GM23338 (cell line): ENCODE measurements at regions not wholly inside any gene's neighbourhood (a gene's known extent, or its start where the extent isn't known, plus 50 kb on each side); places are given as distances from the start of the nearest gene placed in this dataset.

Experiments
- ATAC-seq: fragments of 200-7000 bp; cut with Tn5 transposase; 3 replicates; pipeline ENCODE4 v1.9.1; 2020
- DNase-seq: peaks from one replicate; pipeline ENCODE4 v3.0.0-alpha.2; 2015; ENCODE audit warnings: low spot score
- H2AFZ ChIP-seq: fragments of 200-600 bp; sonication (generic); 2 replicates; pipeline ENCODE4 v1.8.0; 2016; ENCODE audit warnings: antibody characterized with exemption, mild to moderate bottlenecking, moderate library complexity
- H3F3A ChIP-seq: fragments of 200-600 bp; sonication (generic); replicated peaks from 2 replicates; pipeline ENCODE4 v1.8.0; 2017; ENCODE audit warnings: antibody characterized with exemption, mixed run types, low read depth
- H3K27ac ChIP-seq: fragments of 200-600 bp; sonication (generic); 2 replicates; pipeline ENCODE4 v1.6.1; 2016; ENCODE audit warnings: low read depth
- H3K27me3 ChIP-seq: fragments of 200-600 bp; sonication (generic); 2 replicates; pipeline ENCODE4 v1.8.0; 2016; ENCODE audit warnings: mild to moderate bottlenecking, mixed run types, moderate library complexity; ENCODE audit not compliant: insufficient read depth
- H3K36me3 ChIP-seq: fragments of 200-600 bp; sonication (generic); 2 replicates; pipeline ENCODE4 v1.8.0; 2016; ENCODE audit warnings: mild to moderate bottlenecking; ENCODE audit not compliant: insufficient read depth
- H3K4me1 ChIP-seq: fragments of 200-600 bp; sonication (generic); 2 replicates; pipeline ENCODE4 v1.8.0; 2016; ENCODE audit warnings: mild to moderate bottlenecking, moderate library complexity; ENCODE audit not compliant: insufficient read depth
- H3K4me2 ChIP-seq: fragments of 200-600 bp; sonication (generic); 2 replicates; pipeline ENCODE4 v1.7.1; 2017; ENCODE audit warnings: mixed run types
- H3K4me3 ChIP-seq: fragments of 200-600 bp; sonication (generic); 2 replicates; pipeline ENCODE4 v1.6.1; 2016; ENCODE audit warnings: mixed run types
- H3K79me2 ChIP-seq: fragments of 200-600 bp; sonication (generic); replicated peaks from 2 replicates; pipeline ENCODE4 v1.8.0; 2017; ENCODE audit warnings: mild to moderate bottlenecking; ENCODE audit not compliant: insufficient read depth
- H3K9me2 ChIP-seq: fragments of 200-600 bp; sonication (generic); 2 replicates; pipeline ENCODE4 v1.8.0; 2017; ENCODE audit not compliant: insufficient read depth
- H4K20me1 ChIP-seq: fragments of 200-600 bp; sonication (generic); replicated peaks from 2 replicates; pipeline ENCODE4 v1.8.0; 2017; ENCODE audit warnings: mild to moderate bottlenecking; ENCODE audit not compliant: insufficient read depth
- H3K27ac Mint-ChIP-seq: 2 replicates; pipeline ENCODE4 v1.8.0; 2020; ENCODE audit warnings: inconsistent platforms, mild to moderate bottlenecking, moderate library complexity, mixed read lengths
- H3K27me3 Mint-ChIP-seq: 3 replicates; pipeline ENCODE4 v1.8.0; 2022; ENCODE audit warnings: low read depth, mild to moderate bottlenecking, moderate library complexity, mixed read lengths, inconsistent platforms; ENCODE audit not compliant: insufficient read depth, poor library complexity
- H3K36me3 Mint-ChIP-seq: 3 replicates; pipeline ENCODE4 v1.8.0; 2021; ENCODE audit warnings: low read depth, mild to moderate bottlenecking, inconsistent platforms, moderate library complexity, mixed read lengths
- H3K4me1 Mint-ChIP-seq: 3 replicates; pipeline ENCODE4 v1.8.0; 2020; ENCODE audit warnings: mild to moderate bottlenecking, inconsistent platforms, mixed read lengths
- H3K4me3 Mint-ChIP-seq: 3 replicates; pipeline ENCODE4 v1.8.0; 2021; ENCODE audit warnings: moderate library complexity, mild to moderate bottlenecking, inconsistent platforms, mixed read lengths
- H3K9me3 Mint-ChIP-seq: 3 replicates; pipeline ENCODE4 v1.8.0; 2020; ENCODE audit warnings: moderate library complexity, mild to moderate bottlenecking, inconsistent platforms, mixed read lengths
- CREB1 ChIP-seq: fragments of 250-450 bp; sonication (Bioruptor Pico); IDR thresholded peaks from 2 replicates; pipeline ENCODE4 v1.5.0; 2020; ENCODE audit warnings: low read depth, mild to moderate bottlenecking, moderate library complexity
- EZH2phosphoT487 ChIP-seq: fragments of 200-600 bp; sonication (generic); IDR thresholded peaks from one replicate; pipeline ENCODE4 v1.8.1; 2018; ENCODE audit warnings: antibody characterized with exemption; ENCODE audit not compliant: unreplicated experiment
- JUNB ChIP-seq: IDR thresholded peaks from one replicate; pipeline ENCODE4 v1.6.1; 2016; ENCODE audit warnings: antibody characterized with exemption; ENCODE audit not compliant: unreplicated experiment
- NANOG ChIP-seq: IDR thresholded peaks from 2 replicates; pipeline ENCODE4 v1.6.1; 2016; ENCODE audit warnings: antibody characterized with exemption, borderline replicate concordance
- TF ChIP-seq, protein P1 (sequence below): fragments of 250-450 bp; sonication (Bioruptor Pico); IDR thresholded peaks from 2 replicates; pipeline ENCODE4 v1.5.0; 2020; ENCODE audit warnings: mild to moderate bottlenecking, moderate library complexity

DNA sequence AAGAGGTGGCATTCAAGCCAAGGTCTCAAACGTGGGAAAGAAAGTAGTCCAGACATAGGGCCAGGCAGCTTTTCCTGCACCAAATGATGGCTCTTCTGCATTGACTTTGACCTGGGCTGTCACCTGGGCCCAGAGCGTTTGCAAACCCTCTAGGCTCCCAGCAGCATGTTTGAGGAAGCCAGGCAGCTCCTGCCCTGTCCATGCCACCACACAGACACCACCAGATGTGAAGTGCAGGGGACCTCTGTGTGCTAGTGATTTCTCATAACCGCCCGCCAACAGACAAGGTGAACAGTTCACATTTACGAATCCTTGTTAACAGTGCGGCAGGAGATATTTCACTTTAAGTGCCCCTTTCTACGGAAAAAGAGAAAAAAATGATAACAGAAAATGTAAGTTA lies 49.8 kb upstream of the FAM222A start:
- no peak overlapping the region for H3K27ac ChIP-seq
- H3K4me3 Mint-ChIP-seq: no peak overlapping the region
- H3K4me2 ChIP-seq: no peak overlapping the region
- H3K9me3 Mint-ChIP-seq: no peaks in the 10 kb centered on the region
- H2AFZ ChIP-seq: no peak overlapping the region
- no peaks in the 10 kb centered on the region for H3K4me1 Mint-ChIP-seq
- DNase-seq: no peak
- H3K79me2 ChIP-seq: no peaks in the 10 kb centered on the region
- no peaks in the 10 kb centered on the region for H3K9me2 ChIP-seq
- H3K36me3 Mint-ChIP-seq: no peaks in the 10 kb centered on the region
- H4K20me1 ChIP-seq: no peaks in the 10 kb centered on the region
- H3K36me3 ChIP-seq: no peaks in the 10 kb centered on the region
- TF ChIP-seq CREB1 (CRISPR knock-in tag): no peak
- no peak for TF ChIP-seq EZH2phosphoT487
- TF ChIP-seq JUNB: no peak
- TF ChIP-seq NANOG: no peak
- TF ChIP-seq, protein P1, sequence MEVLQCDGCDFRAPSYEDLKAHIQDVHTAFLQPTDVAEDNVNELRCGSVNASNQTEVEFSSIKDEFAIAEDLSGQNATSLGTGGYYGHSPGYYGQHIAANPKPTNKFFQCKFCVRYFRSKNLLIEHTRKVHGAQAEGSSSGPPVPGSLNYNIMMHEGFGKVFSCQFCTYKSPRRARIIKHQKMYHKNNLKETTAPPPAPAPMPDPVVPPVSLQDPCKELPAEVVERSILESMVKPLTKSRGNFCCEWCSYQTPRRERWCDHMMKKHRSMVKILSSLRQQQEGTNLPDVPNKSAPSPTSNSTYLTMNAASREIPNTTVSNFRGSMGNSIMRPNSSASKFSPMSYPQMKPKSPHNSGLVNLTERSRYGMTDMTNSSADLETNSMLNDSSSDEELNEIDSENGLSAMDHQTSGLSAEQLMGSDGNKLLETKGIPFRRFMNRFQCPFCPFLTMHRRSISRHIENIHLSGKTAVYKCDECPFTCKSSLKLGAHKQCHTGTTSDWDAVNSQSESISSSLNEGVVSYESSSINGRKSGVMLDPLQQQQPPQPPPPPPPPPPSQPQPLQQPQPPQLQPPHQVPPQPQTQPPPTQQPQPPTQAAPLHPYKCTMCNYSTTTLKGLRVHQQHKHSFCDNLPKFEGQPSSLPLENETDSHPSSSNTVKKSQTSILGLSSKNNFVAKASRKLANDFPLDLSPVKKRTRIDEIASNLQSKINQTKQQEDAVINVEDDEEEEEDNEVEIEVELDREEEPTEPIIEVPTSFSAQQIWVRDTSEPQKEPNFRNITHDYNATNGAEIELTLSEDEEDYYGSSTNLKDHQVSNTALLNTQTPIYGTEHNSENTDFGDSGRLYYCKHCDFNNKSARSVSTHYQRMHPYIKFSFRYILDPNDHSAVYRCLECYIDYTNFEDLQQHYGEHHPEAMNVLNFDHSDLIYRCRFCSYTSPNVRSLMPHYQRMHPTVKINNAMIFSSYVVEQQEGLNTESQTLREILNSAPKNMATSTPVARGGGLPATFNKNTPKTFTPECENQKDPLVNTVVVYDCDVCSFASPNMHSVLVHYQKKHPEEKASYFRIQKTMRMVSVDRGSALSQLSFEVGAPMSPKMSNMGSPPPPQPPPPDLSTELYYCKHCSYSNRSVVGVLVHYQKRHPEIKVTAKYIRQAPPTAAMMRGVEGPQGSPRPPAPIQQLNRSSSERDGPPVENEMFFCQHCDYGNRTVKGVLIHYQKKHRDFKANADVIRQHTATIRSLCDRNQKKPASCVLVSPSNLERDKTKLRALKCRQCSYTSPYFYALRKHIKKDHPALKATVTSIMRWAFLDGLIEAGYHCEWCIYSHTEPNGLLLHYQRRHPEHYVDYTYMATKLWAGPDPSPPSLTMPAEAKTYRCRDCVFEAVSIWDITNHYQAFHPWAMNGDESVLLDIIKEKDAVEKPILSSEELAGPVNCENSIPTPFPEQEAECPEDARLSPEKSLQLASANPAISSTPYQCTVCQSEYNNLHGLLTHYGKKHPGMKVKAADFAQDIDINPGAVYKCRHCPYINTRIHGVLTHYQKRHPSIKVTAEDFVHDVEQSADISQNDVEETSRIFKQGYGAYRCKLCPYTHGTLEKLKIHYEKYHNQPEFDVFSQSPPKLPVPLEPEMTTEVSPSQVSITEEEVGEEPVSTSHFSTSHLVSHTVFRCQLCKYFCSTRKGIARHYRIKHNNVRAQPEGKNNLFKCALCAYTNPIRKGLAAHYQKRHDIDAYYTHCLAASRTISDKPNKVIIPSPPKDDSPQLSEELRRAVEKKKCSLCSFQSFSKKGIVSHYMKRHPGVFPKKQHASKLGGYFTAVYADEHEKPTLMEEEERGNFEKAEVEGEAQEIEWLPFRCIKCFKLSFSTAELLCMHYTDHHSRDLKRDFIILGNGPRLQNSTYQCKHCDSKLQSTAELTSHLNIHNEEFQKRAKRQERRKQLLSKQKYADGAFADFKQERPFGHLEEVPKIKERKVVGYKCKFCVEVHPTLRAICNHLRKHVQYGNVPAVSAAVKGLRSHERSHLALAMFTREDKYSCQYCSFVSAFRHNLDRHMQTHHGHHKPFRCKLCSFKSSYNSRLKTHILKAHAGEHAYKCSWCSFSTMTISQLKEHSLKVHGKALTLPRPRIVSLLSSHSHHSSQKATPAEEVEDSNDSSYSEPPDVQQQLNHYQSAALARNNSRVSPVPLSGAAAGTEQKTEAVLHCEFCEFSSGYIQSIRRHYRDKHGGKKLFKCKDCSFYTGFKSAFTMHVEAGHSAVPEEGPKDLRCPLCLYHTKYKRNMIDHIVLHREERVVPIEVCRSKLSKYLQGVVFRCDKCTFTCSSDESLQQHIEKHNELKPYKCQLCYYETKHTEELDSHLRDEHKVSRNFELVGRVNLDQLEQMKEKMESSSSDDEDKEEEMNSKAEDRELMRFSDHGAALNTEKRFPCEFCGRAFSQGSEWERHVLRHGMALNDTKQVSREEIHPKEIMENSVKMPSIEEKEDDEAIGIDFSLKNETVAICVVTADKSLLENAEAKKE (CRISPR knock-in tag): no peak
- H3K27me3 ChIP-seq: no peaks in the 10 kb centered on the region
- H3K4me1 ChIP-seq: no peaks in the 10 kb centered on the region
- peaks cover 15% of the 10 kb centered on the region for H3F3A ChIP-seq
- no peak for ATAC-seq
- no peak overlapping the region for H3K27ac Mint-ChIP-seq
- H3K27me3 Mint-ChIP-seq: peaks cover 3% of the 10 kb centered on the region
- no peak overlapping the region for H3K4me3 ChIP-seq
